KMS-11 (cell line): ENCODE measurements at regions not wholly inside any gene's neighbourhood (a gene's known extent, or its start where the extent isn't known, plus 50 kb on each side); places are given as distances from the start of the nearest gene placed in this dataset.

Experiments
- H2AFZ ChIP-seq: fragments of 200-600 bp; sonication (generic); 2 replicates; pipeline ENCODE4 v1.6.1; 2016; ENCODE audit warnings: antibody characterized with exemption, mixed run types, low read depth
- H3K27ac ChIP-seq: fragments of 200-600 bp; sonication (generic); 2 replicates; pipeline ENCODE4 v1.6.1; 2016; ENCODE audit warnings: mild to moderate bottlenecking, mixed run types
- H3K27me3 ChIP-seq: fragments of 200-600 bp; sonication (generic); 2 replicates; pipeline ENCODE4 v1.6.1; 2017; ENCODE audit warnings: mild to moderate bottlenecking, low read depth, mixed run types, moderate library complexity; ENCODE audit not compliant: insufficient read depth
- H3K36me3 ChIP-seq: fragments of 200-600 bp; sonication (generic); 2 replicates; pipeline ENCODE4 v1.6.1; 2017; ENCODE audit warnings: mild to moderate bottlenecking, mixed run types; ENCODE audit not compliant: insufficient read depth
- H3K4me1 ChIP-seq: fragments of 200-600 bp; sonication (generic); 2 replicates; pipeline ENCODE4 v1.6.1; 2016; ENCODE audit warnings: mild to moderate bottlenecking, low read depth, mixed run types; ENCODE audit not compliant: poor library complexity, severe bottlenecking
- H3K4me2 ChIP-seq: fragments of 200-600 bp; sonication (generic); 2 replicates; pipeline ENCODE4 v1.7.0; 2016; ENCODE audit warnings: mild to moderate bottlenecking, mixed run types
- H3K4me3 ChIP-seq: fragments of 200-600 bp; sonication (generic); IDR thresholded peaks from 2 replicates; pipeline ENCODE4 v1.6.1; 2017; ENCODE audit warnings: low read depth, low read length, mixed read lengths; ENCODE audit not compliant: insufficient read depth
- H3K79me2 ChIP-seq: fragments of 200-600 bp; sonication (generic); 2 replicates; pipeline ENCODE4 v1.6.1; 2016; ENCODE audit warnings: low read depth, mixed run types; ENCODE audit not compliant: insufficient read depth
- H3K9ac ChIP-seq: fragments of 200-600 bp; sonication (generic); 2 replicates; pipeline ENCODE4 v1.6.1; 2016; ENCODE audit warnings: mild to moderate bottlenecking, mixed run types
- H4K20me1 ChIP-seq: fragments of 200-600 bp; sonication (generic); 2 replicates; pipeline ENCODE4 v1.6.1; 2016; ENCODE audit warnings: mild to moderate bottlenecking, mixed run types; ENCODE audit not compliant: insufficient read depth
- CTCF ChIP-seq: fragments of 200-600 bp; sonication (generic); conservative IDR thresholded peaks from 2 replicates; pipeline ENCODE4 v1.6.1; 2017; ENCODE audit warnings: low read depth, mild to moderate bottlenecking, antibody characterized with exemption, low read length, moderate library complexity, mixed read lengths

GRCh38 chr2:53519918-53520841 is 247.4 kb upstream of the CHAC2 start:
- Histone ChIP-seq H3K27me3 (no peaks in the 10 kb centered on the region), H3K4me3 (no peak overlapping the region), H3K4me1 (no peaks in the 10 kb centered on the region), H3K4me2 (no peak overlapping the region), H2AFZ (no peak overlapping the region), H3K9ac (no peak overlapping the region), H3K36me3 (no peaks in the 10 kb centered on the region), H3K27ac (no peak overlapping the region), H3K79me2 (no peaks in the 10 kb centered on the region), H4K20me1 (no peaks in the 10 kb centered on the region)
- no peak for TF ChIP-seq CTCF

GRCh38 chr2:53517406-53517805 is 250.2 kb upstream of the CHAC2 start:
- no peak overlapping the region for H3K9ac ChIP-seq
- H3K4me2 ChIP-seq = no peak overlapping the region
- H3K4me1 ChIP-seq = no peaks in the 10 kb centered on the region
- TF ChIP-seq CTCF = no peak
- no peak overlapping the region for H2AFZ ChIP-seq
- H3K4me3 ChIP-seq = no peak overlapping the region
- H4K20me1 ChIP-seq = no peaks in the 10 kb centered on the region
- H3K36me3 ChIP-seq = no peaks in the 10 kb centered on the region
- no peaks in the 10 kb centered on the region for H3K27me3 ChIP-seq
- H3K79me2 ChIP-seq = no peaks in the 10 kb centered on the region
- H3K27ac ChIP-seq = no peak overlapping the region

GRCh38 chr2:53516650-53517049 is 251.0 kb upstream of the CHAC2 start:
- H3K27me3 ChIP-seq = no peaks in the 10 kb centered on the region
- no peak overlapping the region for H3K9ac ChIP-seq
- no peak overlapping the region for H3K27ac ChIP-seq
- no peak overlapping the region for H3K4me3 ChIP-seq
- H3K79me2 ChIP-seq = no peaks in the 10 kb centered on the region
- H3K36me3 ChIP-seq = no peaks in the 10 kb centered on the region
- no peaks in the 10 kb centered on the region for H3K4me1 ChIP-seq
- no peaks in the 10 kb centered on the region for H4K20me1 ChIP-seq
- no peak for TF ChIP-seq CTCF
- no peak overlapping the region for H3K4me2 ChIP-seq
- H2AFZ ChIP-seq = no peak overlapping the region

GRCh38 chr2:53515435-53516332 is 251.9 kb upstream of the CHAC2 start:
- no peak for TF ChIP-seq CTCF
- Histone ChIP-seq H3K79me2 (no peaks in the 10 kb centered on the region), H4K20me1 (no peaks in the 10 kb centered on the region), H2AFZ (no peak overlapping the region), H3K4me3 (no peak overlapping the region), H3K9ac (no peak overlapping the region), H3K36me3 (no peaks in the 10 kb centered on the region), H3K27me3 (no peaks in the 10 kb centered on the region), H3K27ac (no peak overlapping the region), H3K4me1 (no peaks in the 10 kb centered on the region), H3K4me2 (no peak overlapping the region)
